Breast epithelium (tissue), 3 donors: ENCODE measurements at regions not wholly inside any gene's neighbourhood (a gene's known extent, or its start where the extent isn't known, plus 50 kb on each side); places are given as distances from the start of the nearest gene placed in this dataset.

ENCODE experiments used
- POLR2A ChIP-seq: fragments of 450-650 bp; IDR thresholded peaks from one replicate; pipeline ENCODE4 v1.6.1; 2016; ENCODE audit warnings: antibody characterized with exemption, mild to moderate bottlenecking, moderate library complexity
- POLR2AphosphoS5 ChIP-seq, 3 donors: sonication (generic); formaldehyde crosslinking; IDR thresholded peaks; one replicate each; pipeline ENCODE4 v1.6.1; 2017; ENCODE audit warnings: antibody characterized with exemption in 3 of 3
- TF ChIP-seq, protein P1 (sequence below), 3 donors: fragments of 450-650 bp; IDR thresholded peaks; one replicate each; pipeline ENCODE4 v1.5.1; 2016 to 2017; ENCODE audit warnings: antibody characterized with exemption in 3 of 3, mild to moderate bottlenecking in 3 of 3, moderate library complexity in 3 of 3

GRCh38 chr17:5975661-5976060 lies 94.5 kb upstream of the WSCD1 start:
- TF ChIP-seq POLR2A = no peak
- TF ChIP-seq, protein P1, sequence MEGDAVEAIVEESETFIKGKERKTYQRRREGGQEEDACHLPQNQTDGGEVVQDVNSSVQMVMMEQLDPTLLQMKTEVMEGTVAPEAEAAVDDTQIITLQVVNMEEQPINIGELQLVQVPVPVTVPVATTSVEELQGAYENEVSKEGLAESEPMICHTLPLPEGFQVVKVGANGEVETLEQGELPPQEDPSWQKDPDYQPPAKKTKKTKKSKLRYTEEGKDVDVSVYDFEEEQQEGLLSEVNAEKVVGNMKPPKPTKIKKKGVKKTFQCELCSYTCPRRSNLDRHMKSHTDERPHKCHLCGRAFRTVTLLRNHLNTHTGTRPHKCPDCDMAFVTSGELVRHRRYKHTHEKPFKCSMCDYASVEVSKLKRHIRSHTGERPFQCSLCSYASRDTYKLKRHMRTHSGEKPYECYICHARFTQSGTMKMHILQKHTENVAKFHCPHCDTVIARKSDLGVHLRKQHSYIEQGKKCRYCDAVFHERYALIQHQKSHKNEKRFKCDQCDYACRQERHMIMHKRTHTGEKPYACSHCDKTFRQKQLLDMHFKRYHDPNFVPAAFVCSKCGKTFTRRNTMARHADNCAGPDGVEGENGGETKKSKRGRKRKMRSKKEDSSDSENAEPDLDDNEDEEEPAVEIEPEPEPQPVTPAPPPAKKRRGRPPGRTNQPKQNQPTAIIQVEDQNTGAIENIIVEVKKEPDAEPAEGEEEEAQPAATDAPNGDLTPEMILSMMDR (IDR thresholded peaks at IDR 0.05) = no peak
- no peak for TF ChIP-seq POLR2AphosphoS5 (IDR thresholded peaks at IDR 0.05)
